CD4-positive, alpha-beta memory T cell (primary cell): ENCODE measurements at regions not wholly inside any gene's neighbourhood (a gene's known extent, or its start where the extent isn't known, plus 50 kb on each side); places are given as distances from the start of the nearest gene placed in this dataset.

Experiments
- CTCF ChIA-PET: fragments of 350-600 bp; sonication (Branson Sonifier 250); formaldehyde crosslinking; loops from one replicate; lab custom pipeline; 2021; ENCODE audit warnings: inconsistent platforms; ENCODE audit not compliant: partially characterized antibody; lab: Charles Lee
- POLR2A ChIA-PET: fragments of 350-600 bp; sonication (Branson Sonifier 250); formaldehyde crosslinking; loops from one replicate; lab custom pipeline; 2021; ENCODE audit not compliant: partially characterized antibody; lab: Charles Lee
- DNase-seq, 5 donors: peaks; one replicate each; pipeline versions ENCODE4 v3.0.0 to v3.0.0-alpha.2; 2020 to 2022; ENCODE audit warnings: mixed read lengths in 1 of 5
- H3K27ac ChIP-seq: one replicate; pipeline ENCODE4 v1.7.0; 2013; ENCODE audit warnings: low read depth, low read length
- H3K27me3 ChIP-seq: 2 replicates; pipeline ENCODE4 v1.7.0; 2013; ENCODE audit warnings: mild to moderate bottlenecking, low read length, moderate library complexity; ENCODE audit not compliant: insufficient read depth
- H3K36me3 ChIP-seq: 2 replicates; pipeline ENCODE4 v1.7.0; 2013; ENCODE audit warnings: mild to moderate bottlenecking, low read length, moderate library complexity; ENCODE audit not compliant: insufficient read depth
- H3K4me1 ChIP-seq: 2 replicates; pipeline ENCODE4 v1.7.0; 2013; ENCODE audit warnings: mild to moderate bottlenecking, low read length, moderate library complexity; ENCODE audit not compliant: insufficient read depth
- H3K4me3 ChIP-seq, 2 donors: one replicate each; pipeline ENCODE4 v1.7.0; 2013; ENCODE audit warnings: low read length in 2 of 2, mild to moderate bottlenecking in 1 of 2
- H3K9me3 ChIP-seq, 2 donors: one replicate each; pipeline ENCODE4 v1.7.0; 2013; ENCODE audit warnings: low read length in 2 of 2, control low read depth in 1 of 2; ENCODE audit not compliant: control insufficient read depth in 1 of 2
- H3K27ac Mint-ChIP-seq, 7 donors: one replicate each; pipeline ENCODE4 v1.8.0; 2020 to 2021; ENCODE audit warnings: mixed read lengths in 7 of 7, mild to moderate bottlenecking in 6 of 7, inconsistent platforms in 3 of 7, moderate library complexity in 3 of 7
- H3K27me3 Mint-ChIP-seq, 2 donors: one replicate each; pipeline ENCODE4 v1.8.0; 2020 to 2021; ENCODE audit warnings: mixed read lengths in 2 of 2
- H3K36me3 Mint-ChIP-seq, 2 donors: one replicate each; pipeline ENCODE4 v1.8.0; 2020 to 2021; ENCODE audit warnings: mixed read lengths in 2 of 2, inconsistent platforms in 1 of 2, mild to moderate bottlenecking in 1 of 2
- H3K4me1 Mint-ChIP-seq, 4 donors: one replicate each; pipeline ENCODE4 v1.8.0; 2020 to 2021; ENCODE audit warnings: mixed read lengths in 4 of 4, mild to moderate bottlenecking in 1 of 4
- H3K4me3 Mint-ChIP-seq, 8 donors: one replicate each; pipeline ENCODE4 v1.8.0; 2020 to 2021; ENCODE audit warnings: mixed read lengths in 8 of 8, mild to moderate bottlenecking in 7 of 8, moderate library complexity in 6 of 8, inconsistent platforms in 3 of 8
- H3K9me3 Mint-ChIP-seq, 8 donors: one replicate each; pipeline ENCODE4 v1.8.0; 2020 to 2021; ENCODE audit warnings: mixed read lengths in 8 of 8, mild to moderate bottlenecking in 5 of 8, inconsistent platforms in 3 of 8, moderate library complexity in 1 of 8
- intact Hi-C: fragments of 100-400 bp; cut with micrococcal nuclease; formaldehyde crosslinking; loops from one replicate; pipeline ENCODE4 v1.15.1; 2023

DNA sequence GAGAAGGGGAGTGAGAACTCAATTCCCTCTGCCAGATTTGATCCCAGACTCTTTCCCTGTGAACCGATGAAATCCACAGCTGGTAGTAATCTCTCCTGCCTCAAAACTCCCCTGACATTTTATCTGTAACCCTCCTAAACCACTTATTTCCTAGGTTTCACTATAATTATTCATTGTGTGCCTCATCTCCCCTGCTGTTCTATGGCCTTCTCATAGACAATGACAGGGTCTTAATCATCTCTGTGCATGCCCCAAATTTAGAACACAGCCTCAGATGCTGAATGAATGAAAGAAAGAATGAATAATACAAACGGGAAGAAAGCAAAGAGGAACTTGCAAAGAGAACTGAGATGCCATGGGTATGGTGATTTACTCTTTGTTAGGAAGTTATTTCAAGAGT lies 451.1 kb downstream of the HS3ST3B1 start:
- no peak overlapping the region for H3K4me3 Mint-ChIP-seq
- no peaks in the 10 kb centered on the region for H3K9me3 ChIP-seq
- no peaks in the 10 kb centered on the region for H3K9me3 Mint-ChIP-seq
- H3K27ac Mint-ChIP-seq = no peak overlapping the region
- no peak overlapping the region for H3K4me3 ChIP-seq
- H3K27me3 Mint-ChIP-seq = peaks cover 8 to 12% of the 10 kb centered on the region in 2 donors
- H3K36me3 Mint-ChIP-seq = no peaks in the 10 kb centered on the region
- no peaks in the 10 kb centered on the region for H3K4me1 ChIP-seq
- no peak overlapping the region for H3K27ac ChIP-seq
- H3K4me1 Mint-ChIP-seq = no peaks in the 10 kb centered on the region
- ChIA-PET CTCF (no interaction called here), POLR2A (no interaction called here)
- no peaks in the 10 kb centered on the region for H3K36me3 ChIP-seq
- intact Hi-C loops = no loop called here
- DNase-seq = no peak
- no peaks in the 10 kb centered on the region for H3K27me3 ChIP-seq

GRCh38 chr17:14750866-14751265 lies 450.0 kb downstream of the HS3ST3B1 start:
- Histone ChIP-seq H3K9me3 (no peaks in the 10 kb centered on the region), H3K4me1 (no peaks in the 10 kb centered on the region), H3K4me3 (no peak overlapping the region), H3K27ac (no peak overlapping the region), H3K36me3 (no peaks in the 10 kb centered on the region), H3K27me3 (no peaks in the 10 kb centered on the region)
- DNase-seq = no peak
- H3K27me3 Mint-ChIP-seq = peaks cover 4 to 9% of the 10 kb centered on the region in 2 donors
- H3K36me3 Mint-ChIP-seq = no peaks in the 10 kb centered on the region
- H3K9me3 Mint-ChIP-seq = no peaks in the 10 kb centered on the region
- ChIA-PET CTCF (no interaction called here), POLR2A (no interaction called here)
- H3K4me3 Mint-ChIP-seq = no peak overlapping the region
- H3K27ac Mint-ChIP-seq = no peak overlapping the region
- intact Hi-C loops = no loop called here
- no peaks in the 10 kb centered on the region for H3K4me1 Mint-ChIP-seq

GRCh38 chr17:14749269-14749668 lies 448.4 kb downstream of the HS3ST3B1 start:
- Mint-ChIP-seq H3K27me3 (peaks cover 4 to 6% of the 10 kb centered on the region in 2 donors), H3K36me3 (no peaks in the 10 kb centered on the region), H3K27ac (no peak overlapping the region), H3K4me1 (no peaks in the 10 kb centered on the region), H3K9me3 (no peaks in the 10 kb centered on the region), H3K4me3 (no peak overlapping the region)
- H3K27ac ChIP-seq = no peak overlapping the region
- no peak overlapping the region for H3K4me3 ChIP-seq
- H3K27me3 ChIP-seq = no peaks in the 10 kb centered on the region
- no peaks in the 10 kb centered on the region for H3K4me1 ChIP-seq
- no peaks in the 10 kb centered on the region for H3K36me3 ChIP-seq
- no peaks in the 10 kb centered on the region for H3K9me3 ChIP-seq
- ChIA-PET CTCF (no interaction called here), POLR2A (no interaction called here)
- intact Hi-C loops = no loop called here
- no peak for DNase-seq

GRCh38 chr17:14748036-14748710 lies 447.3 kb downstream of the HS3ST3B1 start:
- no peak overlapping the region for H3K4me3 Mint-ChIP-seq
- H3K4me1 Mint-ChIP-seq = no peaks in the 10 kb centered on the region
- no peak for DNase-seq
- Histone ChIP-seq H3K27me3 (no peaks in the 10 kb centered on the region), H3K36me3 (no peaks in the 10 kb centered on the region), H3K9me3 (no peaks in the 10 kb centered on the region), H3K27ac (no peak overlapping the region), H3K4me1 (no peaks in the 10 kb centered on the region), H3K4me3 (no peak overlapping the region)
- ChIA-PET POLR2A (no interaction called here), CTCF (no interaction called here)
- no peaks in the 10 kb centered on the region for H3K36me3 Mint-ChIP-seq
- H3K27me3 Mint-ChIP-seq = peaks cover 2 to 4% of the 10 kb centered on the region in 2 donors
- no peak overlapping the region for H3K27ac Mint-ChIP-seq
- intact Hi-C loops = no loop called here
- H3K9me3 Mint-ChIP-seq = no peaks in the 10 kb centered on the region

- intact Hi-C loops = no loop called here
These were observed 446.7 kb downstream of the HS3ST3B1 start for GRCh38 chr17:14747603-14747950.

DNA sequence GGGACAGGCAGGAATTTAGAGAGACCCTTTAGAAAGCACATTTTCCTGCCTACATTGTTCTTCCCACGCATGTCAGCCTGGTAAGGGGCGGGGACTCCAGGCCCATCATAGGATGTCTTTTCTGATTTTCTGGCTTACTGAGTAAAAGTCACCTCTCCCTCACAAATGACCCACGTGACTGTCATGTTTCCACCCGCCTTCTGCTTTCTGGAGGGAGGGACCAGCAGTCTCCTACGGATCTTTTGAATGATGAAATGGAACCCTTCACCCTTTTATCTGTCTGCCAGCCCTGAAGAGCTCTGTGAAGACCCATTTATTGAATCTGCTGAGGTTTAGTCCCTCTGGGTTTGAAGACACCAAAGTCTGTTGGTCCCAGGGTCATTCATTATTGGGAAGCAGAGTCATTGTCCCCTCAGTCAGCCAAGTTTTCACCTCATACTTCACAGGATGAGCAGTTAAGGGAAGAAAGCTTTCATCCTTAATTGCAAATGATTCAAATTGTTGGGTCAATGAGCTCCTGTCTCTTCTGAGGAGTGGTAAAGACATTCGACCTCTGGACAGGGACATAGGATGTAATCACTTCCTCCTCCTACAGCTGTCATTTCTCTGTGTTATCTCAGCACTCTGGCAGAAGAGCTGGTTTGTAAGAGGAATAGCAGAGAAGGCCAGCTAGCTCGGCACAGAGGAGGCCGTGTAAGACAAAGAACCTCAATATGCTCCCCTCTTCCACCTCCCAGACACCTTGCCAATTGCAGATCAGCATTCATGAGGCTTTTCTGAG lies 446.1 kb downstream of the HS3ST3B1 start:
- intact Hi-C loops = no loop called here
- H3K4me3 ChIP-seq = no peak overlapping the region
- Mint-ChIP-seq H3K4me3 (no peak overlapping the region), H3K4me1 (no peaks in the 10 kb centered on the region), H3K36me3 (no peaks in the 10 kb centered on the region), H3K27ac (no peak overlapping the region), H3K9me3 (no peaks in the 10 kb centered on the region), H3K27me3 (peaks cover 0 to 2% of the 10 kb centered on the region in 2 donors)
- CTCF ChIA-PET = no interaction called here
- no peaks in the 10 kb centered on the region for H3K36me3 ChIP-seq
- no peak overlapping the region for H3K27ac ChIP-seq
- no peaks in the 10 kb centered on the region for H3K27me3 ChIP-seq
- no peaks in the 10 kb centered on the region for H3K9me3 ChIP-seq
- H3K4me1 ChIP-seq = no peaks in the 10 kb centered on the region
- POLR2A ChIA-PET = no interaction called here
- DNase-seq = no peak

More at GRCh38 chr17:14747603-14747950, 446.7 kb downstream of the HS3ST3B1 start:
- POLR2A ChIA-PET = no interaction called here
- Mint-ChIP-seq H3K4me1 (no peaks in the 10 kb centered on the region), H3K27ac (no peak overlapping the region), H3K4me3 (no peak overlapping the region), H3K36me3 (no peaks in the 10 kb centered on the region), H3K9me3 (no peaks in the 10 kb centered on the region), H3K27me3 (peaks cover 1 to 4% of the 10 kb centered on the region in 2 donors)
- no peaks in the 10 kb centered on the region for H3K27me3 ChIP-seq
- H3K4me3 ChIP-seq = no peak overlapping the region
- no peak for DNase-seq
- no peak overlapping the region for H3K27ac ChIP-seq
- no peaks in the 10 kb centered on the region for H3K4me1 ChIP-seq
- no peaks in the 10 kb centered on the region for H3K36me3 ChIP-seq
- no peaks in the 10 kb centered on the region for H3K9me3 ChIP-seq
- CTCF ChIA-PET = no interaction called here

- Histone ChIP-seq H3K9me3 (no peaks in the 10 kb centered on the region), H3K27ac (no peak overlapping the region), H3K27me3 (no peaks in the 10 kb centered on the region), H3K36me3 (no peaks in the 10 kb centered on the region), H3K4me1 (no peaks in the 10 kb centered on the region), H3K4me3 (no peak overlapping the region)
- Mint-ChIP-seq H3K4me3 (no peak overlapping the region), H3K9me3 (no peaks in the 10 kb centered on the region), H3K4me1 (no peaks in the 10 kb centered on the region), H3K36me3 (no peaks in the 10 kb centered on the region), H3K27me3 (no peaks in the 10 kb centered on the region), H3K27ac (no peak overlapping the region)
- intact Hi-C loops = no loop called here
- CTCF ChIA-PET = no interaction called here
- no peak for DNase-seq
- POLR2A ChIA-PET = no interaction called here
These were observed 444.7 kb downstream of the HS3ST3B1 start for GRCh38 chr17:14745541-14745940.
